ENCODE measurements at regions not wholly inside any gene's neighbourhood (a gene's known extent, or its start where the extent isn't known, plus 50 kb on each side); places are given as distances from the start of the nearest gene placed in this dataset.

GRCh38 chr6:776951-777350, 84.0 kb upstream of the EXOC2 start:
- no peaks in the 10 kb centered on the region for H3K36me3 ChIP-seq (ENCODE audit: control insufficient read depth in 1 of 2, insufficient read depth in 2 of 2, low read length in 2 of 2)
- H3K4me1 ChIP-seq (ENCODE audit: control insufficient read depth in 1 of 2, insufficient read depth in 2 of 2, low read length in 2 of 2) = no peaks in the 10 kb centered on the region
- H3K9ac ChIP-seq (ENCODE audit: low read length) = no peak overlapping the region
- no peaks in the 10 kb centered on the region for H3K9me2 ChIP-seq (ENCODE audit: insufficient read depth)
- 0 out of 2 replicates have a peak, but pooled peaks cover 2% of the 10 kb centered on the region for H3K27me3 ChIP-seq (ENCODE audit: insufficient read depth, low read length)
- no peak overlapping the region for H2AFZ ChIP-seq (ENCODE audit: low read depth, low read length, poor library complexity, severe bottlenecking)
- no TSS peak for BruUV-seq (replicated peaks)
- no peak overlapping the region for H3K4me3 ChIP-seq (replicated peaks in 1 of 2; ENCODE audit: low read depth in 1 of 2, low read length in 2 of 2)
- H3K9me3 ChIP-seq (ENCODE audit: control insufficient read depth in 1 of 2, insufficient read depth in 1 of 2, low read depth in 1 of 2, low read length in 2 of 2) = no peaks in the 10 kb centered on the region
- ATAC-seq (no peak), DNase-seq (ENCODE audit: low read depth, low spot score) (no peak)
- H3K79me2 ChIP-seq (ENCODE audit: insufficient read depth, low read length) = no peaks in the 10 kb centered on the region
- intact Hi-C loops (cut with micrococcal nuclease) = no loop called here
- no peak overlapping the region for H3K27ac ChIP-seq (ENCODE audit: low read depth, low read length)
- POLR2A ChIA-PET = no interaction called here
- TF ChIP-seq POLR2A (IDR thresholded peaks at IDR 0.05; ENCODE audit: borderline replicate concordance, extremely low read depth, insufficient read depth, insufficient read length) = no peak
- no peak for TF ChIP-seq ATF3 (IDR thresholded peaks at IDR 0.05)
- TF ChIP-seq EZH2 (IDR thresholded peaks at IDR 0.05) = no peak
- TF ChIP-seq YY1 (IDR thresholded peaks at IDR 0.05; ENCODE audit: extremely low read depth, insufficient replicate concordance, low read depth, low read length) = no peak
- no peak for TF ChIP-seq SIN3A (IDR thresholded peaks at IDR 0.05; ENCODE audit: low read depth)
- no peak for TF ChIP-seq SP1 (IDR thresholded peaks at IDR 0.05; ENCODE audit: low read depth)
- TF ChIP-seq, protein P1, sequence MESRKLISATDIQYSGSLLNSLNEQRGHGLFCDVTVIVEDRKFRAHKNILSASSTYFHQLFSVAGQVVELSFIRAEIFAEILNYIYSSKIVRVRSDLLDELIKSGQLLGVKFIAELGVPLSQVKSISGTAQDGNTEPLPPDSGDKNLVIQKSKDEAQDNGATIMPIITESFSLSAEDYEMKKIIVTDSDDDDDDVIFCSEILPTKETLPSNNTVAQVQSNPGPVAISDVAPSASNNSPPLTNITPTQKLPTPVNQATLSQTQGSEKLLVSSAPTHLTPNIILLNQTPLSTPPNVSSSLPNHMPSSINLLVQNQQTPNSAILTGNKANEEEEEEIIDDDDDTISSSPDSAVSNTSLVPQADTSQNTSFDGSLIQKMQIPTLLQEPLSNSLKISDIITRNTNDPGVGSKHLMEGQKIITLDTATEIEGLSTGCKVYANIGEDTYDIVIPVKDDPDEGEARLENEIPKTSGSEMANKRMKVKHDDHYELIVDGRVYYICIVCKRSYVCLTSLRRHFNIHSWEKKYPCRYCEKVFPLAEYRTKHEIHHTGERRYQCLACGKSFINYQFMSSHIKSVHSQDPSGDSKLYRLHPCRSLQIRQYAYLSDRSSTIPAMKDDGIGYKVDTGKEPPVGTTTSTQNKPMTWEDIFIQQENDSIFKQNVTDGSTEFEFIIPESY (IDR thresholded peaks at IDR 0.05; ENCODE audit: extremely low read depth, insufficient replicate concordance, low read length) = no peak
- no peak for TF ChIP-seq JUND (IDR thresholded peaks at IDR 0.05)
- TF ChIP-seq CEBPB (IDR thresholded peaks at IDR 0.05; ENCODE audit: low read depth) = no peak
- no peak for TF ChIP-seq MAX (IDR thresholded peaks at IDR 0.05)
- no peak for TF ChIP-seq ZFX (IDR thresholded peaks at IDR 0.05)
- no peak for TF ChIP-seq REST (IDR thresholded peaks at IDR 0.05; ENCODE audit: low read depth)
- no peak for TF ChIP-seq TCF7L2 (IDR thresholded peaks at IDR 0.05; ENCODE audit: borderline replicate concordance, extremely low read depth, insufficient read depth, insufficient read length)
- TF ChIP-seq ELF1 (IDR thresholded peaks at IDR 0.05; ENCODE audit: borderline replicate concordance, low read depth) = no peak
- no peaks in the 10 kb centered on the region for H4K20me1 ChIP-seq (ENCODE audit: insufficient read depth)
- RAD21 ChIA-PET (ENCODE audit: low non-redundant PET in 1 of 2, low total read pairs in 2 of 2, uncharacterized antibody in 2 of 2, unreplicated experiment in 2 of 2) = no interaction called here
- CTCF ChIA-PET = no interaction called here
- H3K4me2 ChIP-seq (ENCODE audit: low read length) = no peak overlapping the region
